GDM1 (cell line): ENCODE measurements at regions not wholly inside any gene's neighbourhood (a gene's known extent, or its start where the extent isn't known, plus 50 kb on each side); places are given as distances from the start of the nearest gene placed in this dataset.
"Not testable (repeated sequence)": the region's sequence is repeated elsewhere in the genome, so short reads cannot be mapped to it uniquely, and the experiment has no call there.

Experiments
- DNase-seq: peaks from one replicate; lab custom pipeline; 2025; lab: John Stamatoyannopoulos, UW

DNA sequence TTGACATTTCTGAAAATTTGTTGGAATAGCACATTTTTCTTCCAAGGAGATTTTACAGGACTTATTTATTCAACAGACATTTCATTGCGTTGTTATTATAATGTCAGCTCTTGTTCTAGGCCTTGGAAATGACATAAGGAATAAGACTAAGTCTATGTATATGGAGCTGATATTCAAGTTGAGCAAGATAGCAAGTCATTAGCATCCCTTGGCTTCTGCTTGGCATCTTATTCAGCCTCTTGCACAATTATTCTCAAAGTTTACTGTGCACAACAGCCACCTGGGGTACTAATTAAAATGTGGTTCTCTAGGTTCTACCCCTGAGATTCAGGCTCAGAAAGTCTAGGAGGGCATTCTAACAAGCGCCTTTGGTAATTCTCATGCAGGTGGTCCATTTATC, 304.8 kb upstream of the DDI1 start:
- DNase-seq: no peak

GRCh38 chr11:103733889-103734288, 302.6 kb upstream of the DDI1 start:
- DNase-seq: no peak

DNA sequence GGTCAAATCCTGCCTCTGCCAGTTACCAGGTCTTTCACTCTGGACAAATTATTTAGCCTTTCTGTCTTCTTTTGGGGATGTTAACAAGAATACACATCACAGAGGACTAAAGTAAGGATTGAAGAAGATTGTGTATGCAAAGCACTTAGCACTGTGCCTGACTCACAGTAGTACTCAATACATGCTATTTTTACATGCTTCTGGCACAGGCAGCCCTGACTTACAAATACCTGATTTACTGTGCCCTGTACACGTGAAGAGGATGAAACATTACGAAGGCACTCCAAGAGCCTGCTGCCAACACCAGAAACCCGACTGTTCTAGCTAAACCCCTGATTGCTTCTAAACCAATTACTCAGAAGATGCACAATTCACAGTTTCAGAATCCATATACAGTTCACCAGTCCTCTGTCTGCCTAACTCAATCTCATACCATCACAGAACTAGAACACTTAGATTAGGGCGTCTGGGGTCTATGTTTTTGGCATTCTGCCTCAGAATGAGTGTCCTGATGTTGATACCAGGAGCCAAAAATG, 300.9 kb upstream of the DDI1 start:
- no peak for DNase-seq

DNA sequence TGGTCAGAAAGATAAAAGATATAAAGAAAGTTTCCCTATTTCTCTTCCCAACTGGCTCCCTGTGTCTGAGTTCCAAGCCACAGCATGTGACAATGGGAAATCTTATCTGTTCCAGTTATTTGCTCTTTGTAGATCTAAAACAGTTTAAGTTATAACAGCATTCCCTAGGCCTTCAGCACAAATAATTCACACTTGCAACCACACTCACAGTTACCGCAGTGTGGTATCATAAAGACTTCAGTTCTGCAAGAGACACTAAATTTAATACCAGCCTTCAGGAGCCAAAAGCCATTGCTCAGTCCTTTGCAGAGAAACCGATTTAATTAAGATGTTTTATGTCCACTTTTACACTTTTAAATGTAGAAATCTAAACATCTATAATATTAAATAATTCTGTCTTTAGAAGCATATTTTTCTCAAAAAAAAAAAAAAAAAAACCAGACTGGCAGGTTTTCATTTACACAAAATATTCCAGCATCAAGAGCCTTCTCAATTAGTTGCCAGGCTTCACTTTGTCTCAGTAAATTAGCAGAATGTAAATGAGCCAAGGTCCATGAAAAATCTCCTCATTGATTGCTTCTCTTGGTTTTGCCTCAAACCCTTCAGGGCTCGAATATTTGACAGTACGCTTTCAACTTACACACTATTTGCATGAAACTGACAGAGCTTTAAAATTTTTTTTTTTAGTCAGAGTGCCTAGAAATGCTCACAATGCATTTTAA, 300.0 kb upstream of the DDI1 start:
- DNase-seq: no peak

DNA sequence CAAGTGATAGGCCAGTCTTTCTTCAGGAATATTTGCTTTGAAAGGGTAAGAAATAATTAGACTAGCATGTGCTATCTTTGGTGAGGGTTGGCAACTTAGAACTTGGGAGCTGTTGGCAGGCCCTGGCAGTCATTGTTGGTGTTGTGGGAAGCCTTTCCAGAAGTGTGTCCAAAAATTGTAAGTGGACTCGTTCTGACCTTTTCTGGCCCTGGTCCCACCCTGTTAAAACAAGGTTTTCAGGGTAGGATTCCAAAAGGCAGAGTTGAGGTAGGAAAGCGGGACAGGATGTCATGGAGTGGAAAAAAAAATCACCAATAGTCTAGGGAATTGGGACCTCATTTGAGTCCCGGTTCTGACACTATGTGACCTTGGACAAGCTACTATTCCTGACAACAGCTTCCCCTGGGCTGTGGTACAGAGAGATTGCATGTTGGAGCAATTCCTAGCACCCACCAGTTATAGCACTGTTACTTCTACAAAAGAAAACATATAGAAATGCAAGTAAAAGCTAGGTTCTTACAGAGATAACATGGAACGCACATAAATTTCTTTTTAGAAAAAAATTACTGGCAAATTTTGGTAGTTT, 299.3 kb upstream of the DDI1 start:
- DNase-seq: no peak

- DNase-seq: no peak
Observed at GRCh38 chr11:103737747-103738146, 298.7 kb upstream of the DDI1 start.

- not testable (repeated sequence) for DNase-seq
Observed at GRCh38 chr11:103739074-103739796, 297.2 kb upstream of the DDI1 start.

GRCh38 chr11:103744496-103745153, 291.8 kb upstream of the DDI1 start:
- no peak for DNase-seq

DNA sequence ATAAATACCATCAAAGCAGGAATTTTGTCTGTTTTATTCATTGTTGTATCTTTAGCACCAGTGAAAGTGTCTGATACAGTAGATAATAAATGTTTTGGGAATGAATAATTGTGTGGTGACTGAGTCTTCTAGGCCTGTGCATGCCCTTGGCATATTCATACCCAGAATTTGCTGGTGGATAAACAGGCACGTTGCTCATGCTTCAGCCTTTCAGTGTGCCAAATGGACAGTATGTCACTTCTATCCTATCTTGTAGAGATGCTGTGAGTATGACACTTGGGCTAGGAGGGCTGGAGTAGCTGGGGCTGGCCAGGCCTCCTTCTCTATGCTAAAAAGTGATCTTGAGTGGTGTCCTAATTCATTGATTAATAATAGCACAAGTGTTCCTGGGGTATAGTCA, 287.3 kb upstream of the DDI1 start:
- no peak for DNase-seq

- DNase-seq: no peak
Observed at GRCh38 chr11:103768816-103769215, 267.6 kb upstream of the DDI1 start.

GRCh38 chr11:103773059-103773458, 263.4 kb upstream of the DDI1 start:
- no peak for DNase-seq

DNA sequence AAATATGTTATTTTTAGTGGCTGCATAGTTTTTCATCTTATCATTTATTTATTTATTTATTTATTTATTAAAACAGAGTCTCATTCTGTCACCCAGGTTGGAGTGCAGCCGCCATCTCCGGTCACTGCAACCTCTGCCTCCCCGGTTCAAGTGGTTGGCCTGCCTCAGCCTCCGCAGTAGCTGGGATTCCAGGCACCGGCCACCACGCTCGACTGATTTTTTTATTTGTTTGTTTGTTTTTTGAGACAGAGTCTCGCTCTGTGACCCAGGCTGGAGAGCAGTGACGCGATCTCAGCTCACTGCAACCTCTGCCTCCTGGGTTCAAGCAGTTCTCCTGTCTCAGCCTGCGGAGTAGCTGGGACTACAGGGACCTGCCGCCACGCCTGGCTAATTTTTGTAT, 262.9 kb upstream of the DDI1 start:
- no peak for DNase-seq

GRCh38 chr11:103779054-103779453, 257.4 kb upstream of the DDI1 start:
- DNase-seq: no peak

- no peak for DNase-seq
Observed at GRCh38 chr11:103789952-103790351, 246.5 kb upstream of the DDI1 start.

- DNase-seq: no peak
Observed at GRCh38 chr11:103792981-103793468, 243.4 kb upstream of the DDI1 start.

- DNase-seq: no peak
Observed at GRCh38 chr11:103794262-103794661, 242.2 kb upstream of the DDI1 start.

DNA sequence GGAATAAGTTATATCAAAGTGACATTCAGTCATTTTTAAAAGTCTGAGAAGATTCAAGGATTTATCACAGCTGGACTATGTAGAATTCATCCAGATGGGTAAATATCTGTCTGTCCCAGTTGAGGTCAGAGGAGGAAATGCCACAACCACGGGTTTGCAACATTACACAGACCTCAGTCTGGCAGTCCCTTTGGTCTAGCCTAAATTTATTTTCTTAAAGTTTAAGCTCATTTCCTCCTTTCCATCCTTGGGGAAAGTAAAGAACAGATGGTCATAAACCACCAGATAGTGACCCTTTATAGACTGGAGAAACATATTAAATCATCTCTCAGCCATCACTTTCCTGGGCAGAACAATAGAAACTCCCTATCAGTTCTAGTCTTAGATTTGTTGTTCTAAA, 238.4 kb upstream of the DDI1 start:
- no peak for DNase-seq

- DNase-seq: no peak
Observed at GRCh38 chr11:103798446-103798845, 238.0 kb upstream of the DDI1 start.

DNA sequence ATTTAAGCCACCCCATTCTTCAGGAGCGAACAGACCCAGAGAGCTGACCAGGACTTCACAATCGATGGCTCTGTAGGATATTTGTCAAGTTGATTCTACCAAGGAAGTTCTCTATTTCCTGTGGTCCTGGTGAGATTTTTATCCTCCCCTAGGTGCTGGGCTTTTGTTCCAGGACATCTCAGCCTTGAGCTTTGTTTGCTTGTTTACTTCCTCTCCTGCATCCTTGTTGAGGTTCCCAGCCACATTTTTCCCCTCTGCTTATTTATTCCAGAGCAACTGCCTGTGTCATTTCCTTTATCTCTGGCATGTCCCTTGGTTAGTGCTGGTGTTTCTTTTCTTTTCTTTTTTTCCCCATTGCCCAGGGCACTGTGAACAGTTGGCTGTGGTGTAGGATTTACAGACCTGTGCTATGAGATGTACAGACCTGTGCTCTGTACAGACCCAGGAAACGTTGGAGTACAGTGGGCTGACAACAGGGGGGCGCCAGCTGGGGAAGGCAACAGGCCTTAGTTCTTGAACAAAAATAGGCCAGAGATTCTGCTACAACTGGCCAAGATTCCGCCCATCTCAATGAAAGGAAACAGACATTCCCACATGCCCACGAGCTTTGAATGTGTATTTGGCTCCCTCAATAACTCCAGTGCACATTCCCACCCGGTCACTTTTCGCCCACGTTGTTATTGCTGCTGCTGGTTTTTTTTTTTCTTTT, 235.9 kb upstream of the DDI1 start:
- no peak for DNase-seq

DNA sequence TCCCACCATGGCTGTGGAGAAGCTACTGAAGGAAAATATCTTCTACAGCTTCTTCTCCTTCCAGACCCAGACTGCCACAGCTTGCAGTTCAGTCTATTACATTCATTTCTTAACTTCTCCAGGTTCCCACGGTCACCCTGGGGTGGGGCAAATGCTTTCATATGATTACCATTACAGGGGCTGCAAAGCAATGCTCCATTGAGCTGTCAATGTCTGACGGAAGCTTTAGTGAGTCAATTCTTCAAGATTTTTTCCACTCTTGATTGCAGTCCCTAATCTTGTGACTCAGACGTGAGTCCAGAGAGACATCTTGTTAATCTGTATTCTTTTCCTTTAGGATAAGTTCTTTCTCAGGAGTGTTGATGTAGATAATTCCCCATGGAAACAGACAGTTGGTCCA, 233.4 kb upstream of the DDI1 start:
- DNase-seq: no peak

DNA sequence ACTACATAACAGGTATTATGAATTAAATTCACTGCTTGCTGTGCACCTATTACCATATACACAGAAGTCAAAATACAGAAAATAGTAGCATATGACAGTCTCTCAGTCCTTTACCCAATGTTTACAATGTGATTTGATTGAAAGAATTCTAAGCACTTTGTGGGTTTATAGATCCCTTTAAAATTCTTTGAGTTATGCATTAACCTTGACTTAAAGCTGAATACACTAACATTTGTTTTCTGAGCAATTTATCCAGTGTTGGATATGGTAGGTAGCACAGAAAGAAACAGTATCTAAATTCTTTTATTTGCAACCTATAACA, 230.8 kb upstream of the DDI1 start:
- DNase-seq: no peak
